ENCODE measurements at regions not wholly inside any gene's neighbourhood (a gene's known extent, or its start where the extent isn't known, plus 50 kb on each side); places are given as distances from the start of the nearest gene placed in this dataset.

DNA sequence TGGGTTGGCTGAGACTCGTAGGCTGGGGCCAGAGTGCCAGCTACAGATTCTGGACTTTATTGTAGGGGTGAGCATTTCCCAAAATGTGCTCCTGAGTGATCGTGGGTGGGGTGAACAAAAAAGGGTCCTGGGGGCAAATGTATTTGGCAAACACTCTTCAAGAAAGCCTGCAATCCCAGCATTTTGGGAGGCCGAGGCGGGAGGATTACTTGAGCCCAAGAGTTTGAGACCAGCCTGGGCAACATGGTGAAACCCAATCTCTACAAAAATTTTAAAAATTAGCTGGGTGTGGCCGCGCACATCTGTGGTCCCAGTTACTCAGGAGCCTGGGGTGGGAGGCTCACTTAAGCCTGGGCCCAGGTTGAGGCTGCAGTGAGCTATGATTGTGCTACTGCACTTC lies 55.5 kb upstream of the CDKN2AIPNL start:
- TF ChIP-seq, protein P1, sequence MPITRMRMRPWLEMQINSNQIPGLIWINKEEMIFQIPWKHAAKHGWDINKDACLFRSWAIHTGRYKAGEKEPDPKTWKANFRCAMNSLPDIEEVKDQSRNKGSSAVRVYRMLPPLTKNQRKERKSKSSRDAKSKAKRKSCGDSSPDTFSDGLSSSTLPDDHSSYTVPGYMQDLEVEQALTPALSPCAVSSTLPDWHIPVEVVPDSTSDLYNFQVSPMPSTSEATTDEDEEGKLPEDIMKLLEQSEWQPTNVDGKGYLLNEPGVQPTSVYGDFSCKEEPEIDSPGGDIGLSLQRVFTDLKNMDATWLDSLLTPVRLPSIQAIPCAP (CRISPR knock-in tag; IDR thresholded peaks at IDR 0.05; ENCODE audit: borderline replicate concordance) = no peak
- TF ChIP-seq PTBP1 (IDR thresholded peaks at IDR 0.05; ENCODE audit: low read depth, low read length) = no peak
- no peak for TF ChIP-seq TAF1 (IDR thresholded peaks at IDR 0.05; ENCODE audit: control insufficient read depth, extremely low read depth, insufficient read depth, low read length, severe bottlenecking)
- TF ChIP-seq ZNF232 (CRISPR knock-in tag; IDR thresholded peaks at IDR 0.05) = no peak
- TF ChIP-seq TBP (optimal IDR thresholded peaks at IDR 0.05; ENCODE audit: low read depth, low read length) = no peak
- no peak for TF ChIP-seq ZNF778 (CRISPR knock-in tag; IDR thresholded peaks at IDR 0.05)
- TF ChIP-seq, protein P2, sequence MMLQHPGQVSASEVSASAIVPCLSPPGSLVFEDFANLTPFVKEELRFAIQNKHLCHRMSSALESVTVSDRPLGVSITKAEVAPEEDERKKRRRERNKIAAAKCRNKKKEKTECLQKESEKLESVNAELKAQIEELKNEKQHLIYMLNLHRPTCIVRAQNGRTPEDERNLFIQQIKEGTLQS (IDR thresholded peaks at IDR 0.05) = no peak
- TF ChIP-seq, protein P2 (CRISPR knock-in tag; conservative IDR thresholded peaks at IDR 0.05) = no peak
- TF ChIP-seq KDM1A (IDR thresholded peaks at IDR 0.05) = no peak
- TF ChIP-seq, protein P3, sequence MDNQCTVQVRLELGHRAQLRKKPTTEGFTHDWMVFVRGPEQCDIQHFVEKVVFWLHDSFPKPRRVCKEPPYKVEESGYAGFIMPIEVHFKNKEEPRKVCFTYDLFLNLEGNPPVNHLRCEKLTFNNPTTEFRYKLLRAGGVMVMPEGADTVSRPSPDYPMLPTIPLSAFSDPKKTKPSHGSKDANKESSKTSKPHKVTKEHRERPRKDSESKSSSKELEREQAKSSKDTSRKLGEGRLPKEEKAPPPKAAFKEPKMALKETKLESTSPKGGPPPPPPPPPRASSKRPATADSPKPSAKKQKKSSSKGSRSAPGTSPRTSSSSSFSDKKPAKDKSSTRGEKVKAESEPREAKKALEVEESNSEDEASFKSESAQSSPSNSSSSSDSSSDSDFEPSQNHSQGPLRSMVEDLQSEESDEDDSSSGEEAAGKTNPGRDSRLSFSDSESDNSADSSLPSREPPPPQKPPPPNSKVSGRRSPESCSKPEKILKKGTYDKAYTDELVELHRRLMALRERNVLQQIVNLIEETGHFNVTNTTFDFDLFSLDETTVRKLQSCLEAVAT (IDR thresholded peaks at IDR 0.05) = no peak
- TF ChIP-seq, protein P4, sequence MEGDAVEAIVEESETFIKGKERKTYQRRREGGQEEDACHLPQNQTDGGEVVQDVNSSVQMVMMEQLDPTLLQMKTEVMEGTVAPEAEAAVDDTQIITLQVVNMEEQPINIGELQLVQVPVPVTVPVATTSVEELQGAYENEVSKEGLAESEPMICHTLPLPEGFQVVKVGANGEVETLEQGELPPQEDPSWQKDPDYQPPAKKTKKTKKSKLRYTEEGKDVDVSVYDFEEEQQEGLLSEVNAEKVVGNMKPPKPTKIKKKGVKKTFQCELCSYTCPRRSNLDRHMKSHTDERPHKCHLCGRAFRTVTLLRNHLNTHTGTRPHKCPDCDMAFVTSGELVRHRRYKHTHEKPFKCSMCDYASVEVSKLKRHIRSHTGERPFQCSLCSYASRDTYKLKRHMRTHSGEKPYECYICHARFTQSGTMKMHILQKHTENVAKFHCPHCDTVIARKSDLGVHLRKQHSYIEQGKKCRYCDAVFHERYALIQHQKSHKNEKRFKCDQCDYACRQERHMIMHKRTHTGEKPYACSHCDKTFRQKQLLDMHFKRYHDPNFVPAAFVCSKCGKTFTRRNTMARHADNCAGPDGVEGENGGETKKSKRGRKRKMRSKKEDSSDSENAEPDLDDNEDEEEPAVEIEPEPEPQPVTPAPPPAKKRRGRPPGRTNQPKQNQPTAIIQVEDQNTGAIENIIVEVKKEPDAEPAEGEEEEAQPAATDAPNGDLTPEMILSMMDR (IDR thresholded peaks at IDR 0.05 in 2 of 3, conservative IDR thresholded peaks at IDR 0.05 in 1 of 3; ENCODE audit: insufficient read depth in 2 of 3, low read depth in 1 of 3, low read length in 3 of 3) = no peak

All from K562 (cell line).